Thoracic aorta (tissue), 2 donors: ENCODE measurements at regions not wholly inside any gene's neighbourhood (a gene's known extent, or its start where the extent isn't known, plus 50 kb on each side); places are given as distances from the start of the nearest gene placed in this dataset.
"Not testable (repeated sequence)": the region's sequence is repeated elsewhere in the genome, so short reads cannot be mapped to it uniquely, and the experiment has no call there.

Experiments
- ATAC-seq: fragments of 150-250 bp; one replicate; pipeline ENCODE4 v1.8.0; 2017; ENCODE audit warnings: low read depth; ENCODE audit not compliant: insufficient number of reproducible peaks, low FRiP score
- DNase-seq: peaks from one replicate; pipeline ENCODE4 v3.0.0-alpha.2; 2020; ENCODE audit warnings: low spot score
- H3K27ac ChIP-seq, 2 donors: fragments of 200-600 bp; sonication (generic); 1 replicate in 1 of 2; 2 replicates in 1 of 2; pipeline ENCODE4 v1.5.1; 2016; ENCODE audit warnings: mild to moderate bottlenecking in 2 of 2, moderate library complexity in 2 of 2
- H3K27me3 ChIP-seq: fragments of 200-600 bp; sonication (generic); replicated peaks from 2 replicates; pipeline ENCODE4 v1.6.0; 2016; ENCODE audit warnings: mild to moderate bottlenecking; ENCODE audit not compliant: insufficient read depth
- H3K36me3 ChIP-seq: fragments of 200-600 bp; sonication (generic); one replicate; pipeline ENCODE4 v1.5.1; 2016
- H3K4me1 ChIP-seq, 2 donors: fragments of 200-600 bp; sonication (generic); 1 replicate in 1 of 2; 2 replicates in 1 of 2; pipeline versions ENCODE4 v1.5.1 to v1.6.0; 2016; ENCODE audit warnings: low read depth in 2 of 2, mild to moderate bottlenecking in 1 of 2; ENCODE audit not compliant: control insufficient read depth in 1 of 2
- H3K4me3 ChIP-seq: fragments of 200-600 bp; sonication (generic); 2 replicates; pipeline ENCODE4 v1.5.1; 2016; ENCODE audit warnings: mild to moderate bottlenecking
- H3K9me3 ChIP-seq: fragments of 200-600 bp; sonication (generic); 2 replicates; pipeline ENCODE4 v1.5.1; 2016
- CTCF ChIP-seq: fragments of 200-600 bp; sonication (generic); IDR thresholded peaks from one replicate; pipeline ENCODE4 v1.5.1; 2019; ENCODE audit warnings: antibody characterized with exemption

DNA sequence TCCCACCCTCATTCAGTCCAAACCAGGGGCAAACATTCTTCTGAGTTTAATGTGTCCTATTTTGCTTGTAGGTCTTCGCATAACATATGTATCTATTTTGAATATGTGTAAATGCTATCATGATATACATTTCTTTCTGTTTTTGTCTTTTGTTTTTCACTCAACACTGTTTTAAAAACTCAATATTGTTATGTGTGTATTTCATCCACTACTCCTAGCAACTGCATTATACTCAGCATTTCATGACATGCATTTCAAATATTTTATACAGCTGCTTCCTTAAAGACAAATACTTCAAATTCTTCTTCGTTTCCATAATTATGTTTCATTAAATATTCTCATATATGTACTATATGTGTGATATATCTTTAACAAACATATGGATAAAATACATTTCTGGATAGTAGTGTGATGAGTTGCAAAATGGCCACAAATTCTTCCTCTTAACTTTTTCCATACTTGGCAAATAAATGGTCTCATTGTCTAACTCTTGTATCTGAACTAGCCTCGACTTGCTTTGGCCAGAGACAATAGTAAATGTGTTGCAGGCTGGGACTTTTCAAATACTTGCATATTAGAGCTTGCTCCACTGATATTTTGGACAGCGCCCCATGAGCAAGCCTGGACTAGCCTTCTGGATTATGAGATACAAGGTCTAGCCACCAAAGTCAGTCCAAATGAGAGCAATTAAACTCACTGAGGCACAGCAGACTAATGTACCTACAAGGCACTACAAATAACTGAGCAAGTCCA is 539.7 kb upstream of the KCND2 start:
- ATAC-seq (no peak), DNase-seq (no peak)
- H3K4me1 ChIP-seq, result no peaks in the 10 kb centered on the region
- TF ChIP-seq CTCF, result no peak
- no peaks in the 10 kb centered on the region for H3K9me3 ChIP-seq
- no peaks in the 10 kb centered on the region for H3K27me3 ChIP-seq
- H3K4me3 ChIP-seq, result no peak overlapping the region
- H3K27ac ChIP-seq, result no peak overlapping the region
- no peaks in the 10 kb centered on the region for H3K36me3 ChIP-seq

DNA sequence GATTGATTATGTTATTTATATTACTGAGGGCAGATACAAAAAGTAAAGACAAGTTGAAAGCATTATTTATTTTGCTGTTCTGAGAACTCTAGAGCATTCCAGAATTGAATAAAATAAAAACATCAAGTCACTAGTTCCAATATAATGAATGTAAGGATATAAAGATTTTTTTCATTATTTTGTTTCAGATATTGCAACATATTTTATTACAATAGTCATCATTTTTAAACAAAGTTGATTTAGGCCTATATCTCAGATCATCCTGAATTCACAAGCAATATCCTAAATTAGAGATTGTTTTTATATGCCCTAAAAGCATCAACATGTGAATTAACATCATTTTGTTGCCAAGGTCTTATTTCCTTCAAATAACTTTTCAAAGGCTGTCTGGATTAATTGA is 535.6 kb upstream of the KCND2 start:
- Histone ChIP-seq H3K4me1 (no peaks in the 10 kb centered on the region), H3K27ac (no peak overlapping the region), H3K36me3 (no peaks in the 10 kb centered on the region), H3K4me3 (no peak overlapping the region), H3K9me3 (no peaks in the 10 kb centered on the region), H3K27me3 (no peaks in the 10 kb centered on the region)
- no peak for DNase-seq
- TF ChIP-seq CTCF, result no peak
- ATAC-seq, result no peak

DNA sequence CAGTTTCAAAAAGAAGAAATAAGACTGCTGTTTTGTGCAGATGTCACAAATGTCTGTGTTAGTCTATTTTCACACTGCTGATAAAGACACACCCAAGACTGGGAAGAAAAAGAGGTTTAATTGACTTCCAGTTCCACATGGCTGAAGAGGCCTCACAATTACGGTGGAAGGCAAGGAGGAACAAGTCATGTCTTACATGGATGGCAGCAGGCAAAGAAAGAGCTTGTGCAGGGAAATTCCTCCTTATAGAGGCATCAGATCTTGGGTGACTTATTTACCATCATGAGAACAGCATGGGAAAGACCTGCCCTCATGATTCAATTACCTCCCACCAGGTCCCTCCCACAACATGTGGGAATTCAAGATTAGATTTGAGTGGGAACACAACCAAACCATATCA is 527.7 kb upstream of the KCND2 start:
- DNase-seq, H3K9me3 ChIP-seq, H3K27ac ChIP-seq, H3K36me3 ChIP-seq, H3K4me3 ChIP-seq, H3K27me3 ChIP-seq, H3K4me1 ChIP-seq, ATAC-seq: not testable (repeated sequence)

- DNase-seq, result no peak
- Histone ChIP-seq H3K27me3 (no peaks in the 10 kb centered on the region), H3K4me1 (no peaks in the 10 kb centered on the region), H3K36me3 (no peaks in the 10 kb centered on the region), H3K9me3 (no peaks in the 10 kb centered on the region), H3K4me3 (no peak overlapping the region), H3K27ac (no peak overlapping the region)
- no peak for ATAC-seq
- TF ChIP-seq CTCF, result no peak
Measured at GRCh38 chr7:119748251-119748860, 524.6 kb upstream of the KCND2 start.

GRCh38 chr7:119748991-119749390 is 524.0 kb upstream of the KCND2 start:
- TF ChIP-seq CTCF, result no peak
- no peak for ATAC-seq
- H3K27me3 ChIP-seq, result no peaks in the 10 kb centered on the region
- no peaks in the 10 kb centered on the region for H3K36me3 ChIP-seq
- no peak overlapping the region for H3K4me3 ChIP-seq
- no peaks in the 10 kb centered on the region for H3K9me3 ChIP-seq
- no peak for DNase-seq
- H3K27ac ChIP-seq, result no peak overlapping the region
- no peaks in the 10 kb centered on the region for H3K4me1 ChIP-seq
